Putamen (tissue), 1 donor: ENCODE measurements at regions not wholly inside any gene's neighbourhood (a gene's known extent, or its start where the extent isn't known, plus 50 kb on each side); places are given as distances from the start of the nearest gene placed in this dataset.
"Not testable (repeated sequence)": the region's sequence is repeated elsewhere in the genome, so short reads cannot be mapped to it uniquely, and the experiment has no call there.

Source experiments
- DNase-seq: peaks from one replicate; pipeline ENCODE4 v3.0.0-alpha.2; 2016; ENCODE audit warnings: low spot score

- no peak for DNase-seq
Measured at GRCh38 chr3:106120356-106120755, 251.5 kb upstream of the CBLB start.

GRCh38 chr3:106121491-106122289 is 252.9 kb upstream of the CBLB start:
- DNase-seq, result no peak

GRCh38 chr3:106124818-106125217 is 256.0 kb upstream of the CBLB start:
- DNase-seq, result no peak

GRCh38 chr3:106125321-106125720 is 256.5 kb upstream of the CBLB start:
- no peak for DNase-seq

- DNase-seq, result no peak
Measured at GRCh38 chr3:106126067-106126845, 257.4 kb upstream of the CBLB start.

GRCh38 chr3:106126846-106127235 is 258.0 kb upstream of the CBLB start:
- no peak for DNase-seq

- DNase-seq, result no peak
Measured at GRCh38 chr3:106129939-106130338, 261.1 kb upstream of the CBLB start.

GRCh38 chr3:106130384-106131198 is 261.8 kb upstream of the CBLB start:
- peak; percentile 53 for DNase-seq

- no peak for DNase-seq
Measured at GRCh38 chr3:106135451-106136160, 266.8 kb upstream of the CBLB start.

- no peak for DNase-seq
Measured at GRCh38 chr3:106139826-106140225, 271.0 kb upstream of the CBLB start.

- no peak for DNase-seq
Measured at GRCh38 chr3:106140431-106140830, 271.6 kb upstream of the CBLB start.

- no peak for DNase-seq
Measured at GRCh38 chr3:106144030-106144429, 275.2 kb upstream of the CBLB start.

GRCh38 chr3:106148440-106149082 is 279.7 kb upstream of the CBLB start:
- DNase-seq, result not testable (repeated sequence)

- DNase-seq, result no peak
Measured at GRCh38 chr3:106157411-106157810, 288.6 kb upstream of the CBLB start.

GRCh38 chr3:106160396-106160795 is 291.6 kb upstream of the CBLB start:
- DNase-seq, result no peak

- no peak for DNase-seq
Measured at GRCh38 chr3:106161246-106161645, 292.4 kb upstream of the CBLB start.

- DNase-seq, result no peak
Measured at GRCh38 chr3:106167728-106168127, 298.9 kb upstream of the CBLB start.

- DNase-seq, result no peak
Measured at GRCh38 chr3:106168962-106169750, 300.3 kb upstream of the CBLB start.

- no peak for DNase-seq
Measured at GRCh38 chr3:106170636-106171035, 301.8 kb upstream of the CBLB start.

- DNase-seq, result no peak
Measured at GRCh38 chr3:106172101-106172500, 303.3 kb upstream of the CBLB start.

GRCh38 chr3:106172780-106173179 is 304.0 kb upstream of the CBLB start:
- DNase-seq, result no peak
